NB4 (cell line): ENCODE measurements at regions not wholly inside any gene's neighbourhood (a gene's known extent, or its start where the extent isn't known, plus 50 kb on each side); places are given as distances from the start of the nearest gene placed in this dataset.

Experiments
- DNase-seq: peaks from one replicate; pipeline ENCODE4 v3.0.0; 2010; ENCODE audit warnings: low read depth
- H3K4me3 ChIP-seq: one replicate; pipeline ENCODE4 v1.5.1; 2011; ENCODE audit warnings: mild to moderate bottlenecking, low read depth, low read length, moderate library complexity
- MYC ChIP-seq: IDR thresholded peaks from 2 replicates; pipeline ENCODE4 v1.6.1; 2011; ENCODE audit warnings: low read depth, low read length
- POLR2A ChIP-seq: IDR thresholded peaks from 2 replicates; pipeline ENCODE4 v1.6.1; 2011; ENCODE audit warnings: mild to moderate bottlenecking; ENCODE audit not compliant: insufficient read length; ENCODE audit errors: extremely low read depth
- TF ChIP-seq, protein P1 (sequence below): IDR thresholded peaks from one replicate; pipeline ENCODE4 v1.5.1; 2012; ENCODE audit warnings: low read depth, low read length
- TF ChIP-seq, protein P2 (sequence below): IDR thresholded peaks from 2 replicates; pipeline ENCODE4 v1.6.1; 2011; ENCODE audit warnings: low read depth, low read length

DNA sequence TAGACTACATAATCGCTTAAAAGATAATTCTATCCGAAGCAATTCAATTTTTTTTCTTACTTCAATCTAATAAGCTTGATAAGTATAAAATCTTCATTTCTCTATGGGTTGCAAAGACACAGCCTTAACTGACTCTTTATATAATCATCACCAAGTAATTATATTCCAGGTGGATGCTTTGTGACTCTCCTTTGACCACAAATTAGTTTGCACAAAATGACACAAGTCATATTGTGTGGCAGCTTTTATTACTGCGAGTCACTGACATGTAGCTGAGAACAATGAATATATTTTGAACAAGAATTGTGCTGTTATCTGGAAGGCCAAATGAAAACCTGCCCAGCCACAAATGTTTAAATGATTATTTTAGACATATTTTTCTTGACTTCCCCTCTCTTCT, 1727.8 kb downstream of the ARAP2 start:
- no peak overlapping the region for H3K4me3 ChIP-seq
- no peak for DNase-seq
- TF ChIP-seq MYC (no peak), POLR2A (no peak)
- TF ChIP-seq, protein P1, sequence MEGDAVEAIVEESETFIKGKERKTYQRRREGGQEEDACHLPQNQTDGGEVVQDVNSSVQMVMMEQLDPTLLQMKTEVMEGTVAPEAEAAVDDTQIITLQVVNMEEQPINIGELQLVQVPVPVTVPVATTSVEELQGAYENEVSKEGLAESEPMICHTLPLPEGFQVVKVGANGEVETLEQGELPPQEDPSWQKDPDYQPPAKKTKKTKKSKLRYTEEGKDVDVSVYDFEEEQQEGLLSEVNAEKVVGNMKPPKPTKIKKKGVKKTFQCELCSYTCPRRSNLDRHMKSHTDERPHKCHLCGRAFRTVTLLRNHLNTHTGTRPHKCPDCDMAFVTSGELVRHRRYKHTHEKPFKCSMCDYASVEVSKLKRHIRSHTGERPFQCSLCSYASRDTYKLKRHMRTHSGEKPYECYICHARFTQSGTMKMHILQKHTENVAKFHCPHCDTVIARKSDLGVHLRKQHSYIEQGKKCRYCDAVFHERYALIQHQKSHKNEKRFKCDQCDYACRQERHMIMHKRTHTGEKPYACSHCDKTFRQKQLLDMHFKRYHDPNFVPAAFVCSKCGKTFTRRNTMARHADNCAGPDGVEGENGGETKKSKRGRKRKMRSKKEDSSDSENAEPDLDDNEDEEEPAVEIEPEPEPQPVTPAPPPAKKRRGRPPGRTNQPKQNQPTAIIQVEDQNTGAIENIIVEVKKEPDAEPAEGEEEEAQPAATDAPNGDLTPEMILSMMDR = no peak
- TF ChIP-seq, protein P2, sequence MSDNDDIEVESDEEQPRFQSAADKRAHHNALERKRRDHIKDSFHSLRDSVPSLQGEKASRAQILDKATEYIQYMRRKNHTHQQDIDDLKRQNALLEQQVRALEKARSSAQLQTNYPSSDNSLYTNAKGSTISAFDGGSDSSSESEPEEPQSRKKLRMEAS = no peak

DNA sequence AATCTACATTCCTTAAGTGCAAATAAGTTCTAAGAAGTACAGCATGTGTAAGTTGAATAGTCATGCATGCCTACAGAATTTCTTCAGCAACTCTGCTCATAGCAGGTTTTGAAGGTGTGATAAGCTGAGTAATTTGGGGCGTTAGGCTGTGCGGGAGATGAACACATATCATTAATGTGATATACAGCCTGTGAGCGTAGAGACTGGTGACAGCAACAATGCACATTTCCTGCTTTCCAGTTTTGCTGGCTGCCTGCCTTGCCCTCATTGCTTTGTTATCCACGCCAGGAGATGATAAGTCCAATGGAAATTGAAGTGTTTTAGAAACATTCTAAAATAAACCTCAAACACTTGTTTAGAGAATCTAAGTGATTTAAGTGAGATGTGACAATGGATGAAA, 1709.4 kb downstream of the ARAP2 start:
- TF ChIP-seq, protein P1 = no peak
- TF ChIP-seq MYC (no peak), POLR2A (no peak)
- TF ChIP-seq, protein P2 = no peak
- H3K4me3 ChIP-seq = no peak overlapping the region
- DNase-seq = no peak

DNA sequence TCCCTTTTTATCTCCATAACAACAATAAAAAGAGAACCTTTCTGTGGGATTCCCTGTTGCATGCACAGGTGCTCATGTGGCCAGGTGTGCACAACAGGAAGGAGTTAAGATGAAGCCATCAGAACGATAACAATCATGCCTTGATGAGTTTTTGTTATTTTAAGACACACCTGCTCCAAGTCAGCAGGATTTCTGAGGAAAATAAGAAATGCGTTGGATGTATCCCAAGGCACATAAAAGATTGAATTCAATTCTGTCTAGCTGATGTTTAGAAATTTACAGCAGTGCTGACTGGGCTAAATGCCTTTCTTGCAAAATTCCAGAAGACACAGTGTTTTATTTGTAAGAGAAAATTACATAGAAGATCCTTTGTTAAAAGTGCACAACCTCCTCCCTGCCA, 1678.2 kb downstream of the ARAP2 start:
- no peak for DNase-seq
- H3K4me3 ChIP-seq = no peak overlapping the region
- TF ChIP-seq POLR2A = no peak
- TF ChIP-seq MYC = no peak
- TF ChIP-seq, protein P1 = no peak

DNA sequence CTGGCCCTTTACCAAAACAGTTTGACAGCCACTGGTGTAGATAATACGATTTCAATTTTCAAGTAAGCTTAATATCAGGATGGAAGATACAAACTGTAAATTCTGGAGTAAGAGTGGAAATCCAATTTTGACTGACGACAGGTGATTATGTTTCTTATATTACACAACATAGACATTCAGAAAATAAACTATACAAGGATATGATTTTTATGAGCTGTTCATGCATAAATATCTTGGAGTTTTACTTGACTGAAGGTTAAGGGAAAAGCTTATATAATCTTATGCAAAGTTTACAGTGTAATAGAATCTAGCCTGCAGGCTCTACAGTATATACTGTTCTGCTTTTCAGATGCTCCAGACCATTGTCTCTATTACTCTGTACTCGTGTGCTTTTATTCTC, 1672.3 kb downstream of the ARAP2 start:
- H3K4me3 ChIP-seq = no peak overlapping the region
- TF ChIP-seq MYC (no peak), POLR2A (no peak)
- TF ChIP-seq, protein P1 = no peak
- TF ChIP-seq, protein P2 = no peak
- no peak for DNase-seq

DNA sequence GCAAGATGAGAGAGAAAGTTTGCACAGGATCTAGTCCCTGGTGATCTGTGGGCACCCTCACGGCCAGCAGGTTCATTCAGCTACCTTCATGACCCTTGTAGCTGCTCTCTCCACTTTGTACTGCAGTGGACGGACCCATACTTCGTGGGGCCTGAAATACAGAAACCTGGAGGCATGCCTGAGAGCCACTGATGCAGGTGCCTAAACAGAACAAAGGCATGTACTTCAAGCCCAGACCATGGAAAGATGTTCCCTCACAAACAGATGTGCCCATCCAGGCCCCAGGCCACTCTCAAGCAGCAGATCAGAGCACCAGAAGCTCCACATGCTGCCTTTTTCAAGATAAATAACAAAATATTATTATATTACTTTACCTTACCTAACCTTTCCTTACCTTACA, 1629.0 kb downstream of the ARAP2 start:
- TF ChIP-seq MYC (no peak), POLR2A (no peak)
- TF ChIP-seq, protein P1 = no peak
- TF ChIP-seq, protein P2 = no peak
- no peak for DNase-seq
- no peak overlapping the region for H3K4me3 ChIP-seq

DNA sequence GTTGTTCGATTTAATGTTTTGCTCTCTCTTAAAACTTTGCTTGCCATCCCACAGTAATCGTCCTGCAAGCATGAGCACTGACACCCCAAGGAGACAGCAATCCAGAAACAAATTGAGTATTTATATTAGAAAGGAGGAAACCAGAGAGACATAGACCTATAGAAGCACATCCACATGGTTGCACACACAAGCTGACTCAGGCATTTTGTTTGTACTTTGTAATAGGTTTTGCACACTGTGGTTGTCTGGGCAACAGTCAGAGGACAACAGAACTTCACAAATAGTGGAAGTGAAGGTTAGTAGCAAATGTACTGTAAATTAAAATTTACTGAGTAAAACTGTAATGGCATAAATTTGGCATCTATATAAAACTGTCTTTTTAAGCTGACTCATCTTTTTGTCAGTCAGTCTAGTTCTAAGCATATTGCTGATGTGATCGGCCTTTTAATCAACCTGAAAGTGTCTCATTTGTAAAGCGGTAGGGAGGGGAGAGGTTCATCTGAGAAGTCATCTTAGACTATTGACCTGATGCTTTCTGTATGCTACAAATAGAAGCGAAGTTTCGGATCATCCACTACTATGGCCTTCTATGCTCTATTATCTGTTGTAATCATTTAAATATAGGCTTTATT, 1624.7 kb downstream of the ARAP2 start:
- no peak for DNase-seq
- TF ChIP-seq, protein P2 = no peak
- TF ChIP-seq, protein P1 = no peak
- no peak for TF ChIP-seq MYC
- TF ChIP-seq POLR2A = no peak
- no peak overlapping the region for H3K4me3 ChIP-seq
